ENCODE measurements at regions not wholly inside any gene's neighbourhood (a gene's known extent, or its start where the extent isn't known, plus 50 kb on each side); places are given as distances from the start of the nearest gene placed in this dataset.

GRCh38 chr4:71148545-71148944, 155.1 kb downstream of the DCK start:
- H3K36me3 ChIP-seq = no peaks in the 10 kb centered on the region
- H3K4me3 ChIP-seq = no peak overlapping the region
- H3K4me1 ChIP-seq = no peaks in the 10 kb centered on the region
- intact Hi-C loops (cut with DNase I; ENCODE audit: low total_unique reads) = no loop called here
- H3K27ac ChIP-seq = no peak overlapping the region
- no peaks in the 10 kb centered on the region for H3K27me3 ChIP-seq
- H3K9me3 ChIP-seq = no peaks in the 10 kb centered on the region
- DNase-seq = no peak
- TF ChIP-seq POLR2A (IDR thresholded peaks at IDR 0.05) = no peak
- TF ChIP-seq CTCF (IDR thresholded peaks at IDR 0.05) = no peak

- TF ChIP-seq CTCF (IDR thresholded peaks at IDR 0.05) (no peak), POLR2A (IDR thresholded peaks at IDR 0.05) (no peak)
- Histone ChIP-seq H3K4me1 (no peaks in the 10 kb centered on the region), H3K9me3 (no peaks in the 10 kb centered on the region), H3K27me3 (no peaks in the 10 kb centered on the region), H3K36me3 (no peaks in the 10 kb centered on the region), H3K4me3 (no peak overlapping the region), H3K27ac (no peak overlapping the region)
- intact Hi-C loops (cut with DNase I; ENCODE audit: low total_unique reads) = no loop called here
- DNase-seq = no peak
Measured at GRCh38 chr4:71151054-71151453, 157.6 kb downstream of the DCK start.

- intact Hi-C loops (cut with DNase I; ENCODE audit: low total_unique reads) = no loop called here
- no peaks in the 10 kb centered on the region for H3K9me3 ChIP-seq
- no peaks in the 10 kb centered on the region for H3K36me3 ChIP-seq
- no peaks in the 10 kb centered on the region for H3K4me1 ChIP-seq
- DNase-seq = no peak
- no peak overlapping the region for H3K4me3 ChIP-seq
- no peaks in the 10 kb centered on the region for H3K27me3 ChIP-seq
- H3K27ac ChIP-seq = no peak overlapping the region
- TF ChIP-seq POLR2A (IDR thresholded peaks at IDR 0.05) (no peak), CTCF (IDR thresholded peaks at IDR 0.05) (no peak)
Measured at GRCh38 chr4:71156616-71157015, 163.2 kb downstream of the DCK start.

- no peak overlapping the region for H3K4me3 ChIP-seq
- H3K27me3 ChIP-seq = no peaks in the 10 kb centered on the region
- H3K36me3 ChIP-seq = no peaks in the 10 kb centered on the region
- H3K27ac ChIP-seq = no peak overlapping the region
- intact Hi-C loops (cut with DNase I; ENCODE audit: low total_unique reads) = no loop called here
- no peaks in the 10 kb centered on the region for H3K4me1 ChIP-seq
- TF ChIP-seq POLR2A (IDR thresholded peaks at IDR 0.05) = no peak
- TF ChIP-seq CTCF (IDR thresholded peaks at IDR 0.05) = no peak
- H3K9me3 ChIP-seq = no peaks in the 10 kb centered on the region
- no peak for DNase-seq
Measured at GRCh38 chr4:71162386-71162785, 168.9 kb downstream of the DCK start.

- no peaks in the 10 kb centered on the region for H3K36me3 ChIP-seq
- H3K27me3 ChIP-seq = no peaks in the 10 kb centered on the region
- TF ChIP-seq POLR2A (IDR thresholded peaks at IDR 0.05) (no peak), CTCF (IDR thresholded peaks at IDR 0.05) (no peak)
- no peaks in the 10 kb centered on the region for H3K4me1 ChIP-seq
- H3K27ac ChIP-seq = no peak overlapping the region
- H3K9me3 ChIP-seq = no peaks in the 10 kb centered on the region
- DNase-seq = no peak
- intact Hi-C loops (cut with DNase I; ENCODE audit: low total_unique reads) = no loop called here
- H3K4me3 ChIP-seq = no peak overlapping the region
Measured at GRCh38 chr4:71163317-71163716, 169.9 kb downstream of the DCK start.
